Activated CD8-positive, alpha-beta memory T cell treated with anti-CD3 and anti-CD28 coated beads for 1 hour (primary cell): ENCODE measurements at regions not wholly inside any gene's neighbourhood (a gene's known extent, or its start where the extent isn't known, plus 50 kb on each side); places are given as distances from the start of the nearest gene placed in this dataset.

Source experiments
- DNase-seq, 2 donors: peaks; one replicate each; pipeline ENCODE4 v3.0.0-alpha.2; 2020; ENCODE audit warnings: low read depth in 1 of 2; ENCODE audit errors: extremely low read depth in 1 of 2

GRCh38 chr5:74243634-74244033 is 396.9 kb downstream of the ENC1 start:
- DNase-seq, result no peak

DNA sequence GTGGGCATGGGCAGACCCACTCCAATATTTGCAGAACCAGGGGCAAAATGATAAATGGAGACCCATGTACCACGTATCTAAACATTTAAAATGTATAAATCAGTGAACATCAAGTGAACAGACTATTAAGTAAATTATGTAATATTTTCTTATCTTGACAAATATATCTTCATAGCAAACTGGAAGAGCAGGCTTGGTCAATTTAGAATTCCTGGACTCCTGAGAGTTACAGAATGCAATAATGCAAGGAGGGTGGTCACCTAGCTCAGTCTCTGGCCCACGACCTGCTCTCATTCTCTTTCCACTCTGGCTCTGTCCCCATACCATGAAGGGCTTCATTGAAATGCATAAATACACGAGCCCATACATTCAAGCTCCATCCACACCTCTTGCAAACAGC is 398.0 kb downstream of the ENC1 start:
- DNase-seq, result no peak

- no peak for DNase-seq
Measured at GRCh38 chr5:74241751-74242140, 398.8 kb downstream of the ENC1 start.

- DNase-seq, result no peak
Measured at GRCh38 chr5:74240783-74241750, 399.5 kb downstream of the ENC1 start.

GRCh38 chr5:74239261-74239660 is 401.3 kb downstream of the ENC1 start:
- no peak for DNase-seq

- DNase-seq, result no peak
Measured at GRCh38 chr5:74237571-74238145, 402.9 kb downstream of the ENC1 start.

GRCh38 chr5:74235552-74235951 is 405.0 kb downstream of the ENC1 start:
- no peak for DNase-seq

- DNase-seq, result no peak
Measured at GRCh38 chr5:74233571-74233970, 407.0 kb downstream of the ENC1 start.

DNA sequence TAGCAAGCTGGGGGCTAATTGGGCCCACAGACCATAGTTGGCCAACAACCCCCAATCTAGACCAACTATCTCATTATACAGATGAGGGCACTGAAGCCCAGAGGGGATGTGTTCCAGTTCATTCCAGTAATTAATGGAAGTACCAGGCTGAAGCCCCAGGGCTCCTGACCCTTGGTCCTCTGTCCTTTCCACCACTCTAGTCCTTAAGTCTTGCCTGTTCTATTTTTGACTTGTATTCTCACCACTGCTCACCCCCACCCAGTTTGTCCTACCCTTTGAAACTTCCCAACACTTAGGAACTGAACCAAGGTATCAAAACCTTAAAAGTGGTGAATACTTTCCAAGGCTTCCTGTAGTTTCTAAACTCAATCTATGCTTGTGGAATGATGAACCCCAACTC is 407.4 kb downstream of the ENC1 start:
- no peak for DNase-seq

GRCh38 chr5:74232276-74232675 is 408.3 kb downstream of the ENC1 start:
- no peak for DNase-seq

GRCh38 chr5:74231697-74232096 is 408.8 kb downstream of the ENC1 start:
- DNase-seq, result no peak

- no peak for DNase-seq
Measured at GRCh38 chr5:74226716-74227485, 413.6 kb downstream of the ENC1 start.

GRCh38 chr5:74225587-74225986 is 414.9 kb downstream of the ENC1 start:
- DNase-seq, result no peak

DNA sequence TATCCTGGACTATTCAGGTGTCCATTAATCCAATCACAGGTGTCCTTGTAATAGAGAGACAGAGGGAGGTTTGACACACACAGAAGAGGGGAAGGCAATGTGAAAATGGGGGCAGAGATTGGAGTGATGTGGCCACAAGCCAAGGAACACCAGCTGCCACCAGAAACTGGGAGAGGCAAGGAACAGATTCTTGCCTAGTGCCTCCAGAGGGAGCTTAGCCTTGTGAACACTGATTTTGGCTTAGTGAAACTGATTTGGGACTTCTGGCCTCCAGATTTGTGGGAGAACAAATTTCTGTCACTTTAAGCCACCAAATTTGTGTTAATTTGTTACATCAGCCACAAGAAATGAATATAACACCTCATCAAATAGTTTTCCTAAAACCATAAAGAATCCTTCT is 416.2 kb downstream of the ENC1 start:
- DNase-seq, result no peak

DNA sequence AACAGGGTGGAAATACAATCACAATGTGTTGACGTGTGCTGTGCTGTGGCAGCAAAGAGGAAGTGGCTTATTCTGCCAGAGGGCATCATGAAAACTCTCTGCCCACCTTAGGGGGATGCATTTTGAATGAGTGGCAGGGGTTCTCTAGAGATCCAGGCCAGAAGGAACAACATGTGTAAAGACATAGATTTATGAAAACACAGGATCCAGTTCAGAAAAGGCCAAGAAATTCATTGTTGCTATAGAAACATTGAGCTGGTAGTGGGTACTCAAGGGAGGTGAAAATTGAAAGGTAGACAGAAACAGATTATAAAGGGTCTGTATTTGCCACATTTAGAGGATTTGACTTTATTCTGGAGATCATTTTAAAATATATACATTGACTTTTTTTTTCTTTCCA is 417.7 kb downstream of the ENC1 start:
- DNase-seq, result no peak

DNA sequence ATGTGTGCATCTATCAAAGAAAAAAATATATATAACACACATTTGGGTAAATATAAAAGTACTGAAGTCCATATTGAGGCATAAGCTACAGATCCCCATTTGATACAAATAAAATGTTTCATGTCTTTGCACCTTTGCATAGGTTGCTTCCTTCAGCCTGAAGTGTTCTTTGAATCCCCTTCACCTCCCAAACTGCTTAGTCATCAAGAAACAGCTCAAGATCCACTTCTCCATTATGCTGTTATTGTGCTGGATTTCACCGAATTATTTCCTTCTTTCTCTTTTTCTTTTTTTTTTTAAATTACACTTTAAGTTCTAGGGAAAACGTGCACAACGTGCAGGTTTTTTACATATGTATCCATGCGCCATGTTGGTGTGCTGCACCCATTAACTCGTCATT is 419.1 kb downstream of the ENC1 start:
- DNase-seq, result no peak

- DNase-seq, result no peak
Measured at GRCh38 chr5:74216012-74216411, 424.5 kb downstream of the ENC1 start.

- no peak for DNase-seq
Measured at GRCh38 chr5:74212336-74212735, 428.2 kb downstream of the ENC1 start.

DNA sequence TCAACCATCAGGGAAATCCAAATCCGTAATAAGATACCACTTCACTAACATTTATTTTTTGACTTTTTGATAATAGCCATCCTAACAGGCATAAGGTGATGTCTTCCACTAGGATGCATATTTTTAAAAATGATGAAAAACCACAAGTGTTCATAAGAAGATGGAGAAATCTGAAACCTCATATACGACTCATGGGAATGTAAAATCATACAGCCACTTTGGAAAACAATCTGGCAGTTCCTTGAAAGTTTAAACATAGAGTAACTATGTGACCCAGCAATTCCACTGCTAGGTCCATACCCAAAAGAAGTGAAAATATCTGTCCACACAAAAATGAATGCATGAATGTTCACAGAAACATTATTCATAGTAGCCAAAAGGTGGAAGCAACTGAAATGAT is 431.0 kb downstream of the ENC1 start:
- no peak for DNase-seq

GRCh38 chr5:74206579-74207550 is 433.7 kb downstream of the ENC1 start:
- DNase-seq, result no peak
